ENCODE measurements at regions not wholly inside any gene's neighbourhood (a gene's known extent, or its start where the extent isn't known, plus 50 kb on each side); places are given as distances from the start of the nearest gene placed in this dataset.

- CTCF ChIA-PET = no interaction called here
These were observed 151.8 kb upstream of the TPK1 start for GRCh38 chr7:144987686-144988085.

More at GRCh38 chr7:144987686-144988085, 151.8 kb upstream of the TPK1 start:
- no peaks in the 10 kb centered on the region for H4K20me1 ChIP-seq (replicated peaks; ENCODE audit: control insufficient read depth, extremely low read depth, insufficient read depth, low read length)
- DNase-seq (ENCODE audit: low read depth, low spot score) (no peak), FAIRE-seq (no peak)
- no peaks in the 10 kb centered on the region for H3K9me1 ChIP-seq (replicated peaks; ENCODE audit: control insufficient read depth, extremely low read depth, insufficient read depth, low read length)
- no peak overlapping the region for H3K4me2 ChIP-seq (ENCODE audit: insufficient read depth, low read length)
- no peaks in the 10 kb centered on the region for H3K79me2 ChIP-seq (ENCODE audit: control insufficient read depth, insufficient read depth, low read length)
- no peak overlapping the region for H3K9ac ChIP-seq (replicated peaks; ENCODE audit: extremely low read depth, insufficient read depth, low read length)
- POLR2A ChIA-PET = no interaction called here
- dilution Hi-C loops (cut with MboI; ENCODE audit: extremely low pct_ligation_motif_present, low sequenced_read_pairs) (no loop called here), intact Hi-C loops (cut with micrococcal nuclease) (no loop called here)
- H3K9me3 ChIP-seq (replicated peaks; ENCODE audit: control insufficient read depth, insufficient read depth, low read length) = no peaks in the 10 kb centered on the region
- BruUV-seq (replicated peaks) = no TSS peak
- H3K4me3 ChIP-seq (replicated peaks in 1 of 3; ENCODE audit: insufficient read depth in 1 of 3, low read depth in 1 of 3, low read length in 3 of 3) = no peak overlapping the region
- no peaks in the 10 kb centered on the region for H3K4me1 ChIP-seq (ENCODE audit: control insufficient read depth, extremely low read depth, insufficient read depth, low read length)
- H2AFZ ChIP-seq (ENCODE audit: low read depth, low read length) = no peak overlapping the region
- no peak for TF ChIP-seq MYC (IDR thresholded peaks at IDR 0.05; ENCODE audit: low read depth, low read length)
- TF ChIP-seq GATA2 (IDR thresholded peaks at IDR 0.05; ENCODE audit: insufficient read depth, insufficient read length, low read depth, low read length) = no peak
- no peak for TF ChIP-seq POLR2A (IDR thresholded peaks at IDR 0.05; ENCODE audit: low read depth, low read length)
- TF ChIP-seq POLR2AphosphoS5 (IDR thresholded peaks at IDR 0.05; ENCODE audit: insufficient read depth, low read depth, low read length) = no peak
- TF ChIP-seq, protein P1, sequence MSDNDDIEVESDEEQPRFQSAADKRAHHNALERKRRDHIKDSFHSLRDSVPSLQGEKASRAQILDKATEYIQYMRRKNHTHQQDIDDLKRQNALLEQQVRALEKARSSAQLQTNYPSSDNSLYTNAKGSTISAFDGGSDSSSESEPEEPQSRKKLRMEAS (IDR thresholded peaks at IDR 0.05; ENCODE audit: insufficient read depth, insufficient read length) = no peak
- TF ChIP-seq FOS (IDR thresholded peaks at IDR 0.05; ENCODE audit: borderline replicate concordance, insufficient read depth, low read length) = no peak
- TF ChIP-seq EZH2 (IDR thresholded peaks at IDR 0.05; ENCODE audit: borderline replicate concordance, low read depth, low read length, severe bottlenecking) = no peak
- TF ChIP-seq CTCF (IDR thresholded peaks at IDR 0.05; ENCODE audit: extremely low read depth in 1 of 2, insufficient read depth in 1 of 2, low read depth in 1 of 2, low read length in 2 of 2) = no peak
- no peak for TF ChIP-seq JUN (IDR thresholded peaks at IDR 0.05; ENCODE audit: borderline replicate concordance, insufficient read depth, insufficient read length, low read depth)
- no peaks in the 10 kb centered on the region for H3K36me3 ChIP-seq (ENCODE audit: control insufficient read depth in 2 of 2, extremely low read depth in 1 of 2, insufficient read depth in 2 of 2, low read length in 2 of 2)
- no peaks in the 10 kb centered on the region for H3K27me3 ChIP-seq (ENCODE audit: control insufficient read depth in 2 of 2, insufficient read depth in 2 of 2, low read length in 2 of 2)
- H3K27ac ChIP-seq (ENCODE audit: insufficient read depth, low read depth, low read length) = no peak overlapping the region

All from endothelial cell of umbilical vein (primary cell).